HG03108 (cell line): ENCODE measurements at regions not wholly inside any gene's neighbourhood (a gene's known extent, or its start where the extent isn't known, plus 50 kb on each side); places are given as distances from the start of the nearest gene placed in this dataset.
"Not testable (repeated sequence)": the region's sequence is repeated elsewhere in the genome, so short reads cannot be mapped to it uniquely, and the experiment has no call there.

Experiments
- ATAC-seq: cut with Tn5 transposase; IDR thresholded peaks from one replicate; pipeline ENCODE4 v1.9.1; 2021; ENCODE audit warnings: moderate library complexity; ENCODE audit not compliant: unreplicated experiment

- no peak for ATAC-seq
Observed at GRCh38 chr1:60893136-60893930, 189.0 kb upstream of the NFIA start.

- no peak for ATAC-seq
Observed at GRCh38 chr1:60891765-60892164, 190.6 kb upstream of the NFIA start.

GRCh38 chr1:60891281-60891680 lies 191.1 kb upstream of the NFIA start:
- ATAC-seq: no peak

GRCh38 chr1:60890664-60891063 lies 191.7 kb upstream of the NFIA start:
- no peak for ATAC-seq

GRCh38 chr1:60889709-60890108 lies 192.7 kb upstream of the NFIA start:
- ATAC-seq: no peak

GRCh38 chr1:60888126-60888525 lies 194.2 kb upstream of the NFIA start:
- ATAC-seq: no peak

- no peak for ATAC-seq
Observed at GRCh38 chr1:60886793-60887331, 195.5 kb upstream of the NFIA start.

- ATAC-seq: no peak
Observed at GRCh38 chr1:60886090-60886489, 196.3 kb upstream of the NFIA start.

- ATAC-seq: no peak
Observed at GRCh38 chr1:60880202-60880601, 202.2 kb upstream of the NFIA start.

- ATAC-seq: no peak
Observed at GRCh38 chr1:60878323-60878722, 204.0 kb upstream of the NFIA start.

- no peak for ATAC-seq
Observed at GRCh38 chr1:60877376-60877775, 205.0 kb upstream of the NFIA start.

- ATAC-seq: no peak
Observed at GRCh38 chr1:60876952-60877351, 205.4 kb upstream of the NFIA start.

- no peak for ATAC-seq
Observed at GRCh38 chr1:60875138-60875537, 207.2 kb upstream of the NFIA start.

- no peak for ATAC-seq
Observed at GRCh38 chr1:60874718-60875117, 207.6 kb upstream of the NFIA start.

GRCh38 chr1:60873396-60873795 lies 209.0 kb upstream of the NFIA start:
- not testable (repeated sequence) for ATAC-seq

- ATAC-seq: no peak
Observed at GRCh38 chr1:60872426-60873054, 209.8 kb upstream of the NFIA start.

GRCh38 chr1:60870269-60870865 lies 212.0 kb upstream of the NFIA start:
- no peak for ATAC-seq

GRCh38 chr1:60868901-60869663 lies 213.3 kb upstream of the NFIA start:
- no peak for ATAC-seq

- no peak for ATAC-seq
Observed at GRCh38 chr1:60867782-60868181, 214.6 kb upstream of the NFIA start.

GRCh38 chr1:60866917-60867531 lies 215.3 kb upstream of the NFIA start:
- no peak for ATAC-seq
